ENCODE measurements at regions not wholly inside any gene's neighbourhood (a gene's known extent, or its start where the extent isn't known, plus 50 kb on each side); places are given as distances from the start of the nearest gene placed in this dataset.

GRCh38 chr11:112837162-112837826 is 123.9 kb upstream of the NCAM1 start:
- DNase-seq (ENCODE audit: low read depth): peak; percentile 8
- H3K4me3 ChIP-seq (ENCODE audit: low read depth, low read length): no peak overlapping the region
- TF ChIP-seq CTCF (IDR thresholded peaks at IDR 0.05; ENCODE audit: insufficient read depth, low read depth, low read length, missing control alignments): no peak

- no peak overlapping the region for H3K4me3 ChIP-seq (ENCODE audit: low read depth, low read length)
- DNase-seq (ENCODE audit: low read depth): no peak
- no peak for TF ChIP-seq CTCF (IDR thresholded peaks at IDR 0.05; ENCODE audit: insufficient read depth, low read depth, low read length, missing control alignments)
Observed at GRCh38 chr11:112839051-112839450, 122.2 kb upstream of the NCAM1 start.

DNA sequence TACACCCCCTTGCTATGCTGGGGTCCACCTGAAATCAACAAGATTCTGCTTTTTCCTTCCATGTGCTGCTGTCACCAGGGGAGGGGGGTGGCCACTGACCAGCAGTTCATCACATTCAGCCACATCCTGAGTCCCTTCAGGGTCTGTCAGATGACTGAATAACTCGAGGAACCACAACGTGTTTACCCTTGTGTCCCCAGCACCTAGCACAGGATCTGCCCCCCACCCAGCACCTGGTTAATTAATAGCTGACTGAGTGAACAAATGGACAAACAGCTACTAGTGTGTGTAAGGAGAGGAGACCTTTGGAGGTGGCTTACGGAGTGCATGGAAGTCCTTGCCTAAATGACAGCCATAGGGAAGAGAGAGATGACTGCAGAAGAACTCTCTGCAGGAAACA is 119.5 kb upstream of the NCAM1 start:
- DNase-seq (ENCODE audit: low read depth): no peak
- H3K4me3 ChIP-seq (ENCODE audit: low read depth, low read length): no peak overlapping the region
- no peak for TF ChIP-seq CTCF (IDR thresholded peaks at IDR 0.05; ENCODE audit: insufficient read depth, low read depth, low read length, missing control alignments)

GRCh38 chr11:112842151-112842550 is 119.1 kb upstream of the NCAM1 start:
- no peak overlapping the region for H3K4me3 ChIP-seq (ENCODE audit: low read depth, low read length)
- DNase-seq (ENCODE audit: low read depth): no peak
- no peak for TF ChIP-seq CTCF (IDR thresholded peaks at IDR 0.05; ENCODE audit: insufficient read depth, low read depth, low read length, missing control alignments)

DNA sequence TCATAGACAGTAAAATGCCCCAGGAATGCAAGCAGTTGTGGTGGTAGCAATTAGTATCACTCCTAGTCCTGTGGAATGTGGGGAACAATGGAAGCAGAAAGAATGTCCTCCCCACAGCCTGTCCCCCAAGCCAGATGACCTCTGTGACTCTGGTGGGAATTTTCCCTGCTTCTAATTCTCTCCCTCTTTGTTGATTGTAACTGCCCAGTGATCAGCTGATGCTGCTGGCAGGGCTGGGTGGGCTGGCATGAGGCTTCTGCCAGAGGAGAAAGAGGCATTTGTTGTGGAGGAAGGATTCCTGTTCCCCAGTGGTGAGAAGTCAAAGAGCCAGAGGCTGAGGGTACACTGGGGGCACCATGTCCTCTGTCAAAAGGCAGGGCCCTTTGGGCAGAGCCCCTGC is 116.7 kb upstream of the NCAM1 start:
- no peak overlapping the region for H3K4me3 ChIP-seq (ENCODE audit: low read depth, low read length)
- no peak for TF ChIP-seq CTCF (IDR thresholded peaks at IDR 0.05; ENCODE audit: insufficient read depth, low read depth, low read length, missing control alignments)
- DNase-seq (ENCODE audit: low read depth): no peak

DNA sequence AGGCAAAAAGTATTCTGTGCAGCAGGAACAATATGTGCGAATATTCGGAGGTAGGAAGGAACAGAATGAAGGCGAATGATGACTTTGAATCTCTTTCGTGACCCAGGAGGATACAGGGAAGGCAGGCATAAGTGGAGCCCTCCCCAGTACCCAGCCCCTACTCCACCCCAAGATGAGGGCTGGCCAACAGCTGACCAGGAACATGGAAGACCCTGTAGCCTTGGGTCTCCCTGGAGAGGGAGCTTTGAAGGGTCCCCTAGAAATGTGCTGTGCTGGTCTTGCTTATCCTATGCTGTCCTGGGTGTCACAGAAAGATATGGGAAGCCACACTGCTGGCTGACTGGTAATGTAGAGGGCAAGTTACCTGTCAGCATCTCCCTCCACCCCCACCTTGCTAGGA is 113.7 kb upstream of the NCAM1 start:
- no peak for DNase-seq (ENCODE audit: low read depth)
- no peak overlapping the region for H3K4me3 ChIP-seq (ENCODE audit: low read depth, low read length)
- no peak for TF ChIP-seq CTCF (IDR thresholded peaks at IDR 0.05; ENCODE audit: insufficient read depth, low read depth, low read length, missing control alignments)
